GM18520 (cell line): ENCODE measurements at regions not wholly inside any gene's neighbourhood (a gene's known extent, or its start where the extent isn't known, plus 50 kb on each side); places are given as distances from the start of the nearest gene placed in this dataset.

Experiments
- ATAC-seq: cut with Tn5 transposase; IDR thresholded peaks from one replicate; pipeline ENCODE4 v1.9.1; 2021; ENCODE audit not compliant: unreplicated experiment

DNA sequence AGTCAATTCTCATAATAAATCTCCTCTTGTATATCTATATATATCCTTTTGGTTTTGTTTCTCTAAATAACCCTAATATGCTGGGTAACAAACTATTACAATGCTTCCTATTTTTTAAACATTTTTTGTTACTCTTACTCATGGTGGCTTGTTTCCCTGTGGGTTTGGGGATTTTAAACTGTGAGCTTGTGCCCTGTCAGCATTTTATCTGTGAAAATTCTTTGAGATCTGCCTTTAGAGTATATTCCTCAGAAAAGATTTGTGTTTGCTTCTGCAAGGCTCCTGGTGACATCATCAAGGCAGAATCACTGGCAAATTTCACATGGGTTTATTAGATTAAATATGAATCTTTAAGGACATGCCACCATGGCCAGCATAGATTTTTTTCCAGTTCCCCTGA lies 273.6 kb downstream of the LRFN2 start:
- ATAC-seq: no peak

GRCh38 chr6:40312213-40313015 lies 274.8 kb downstream of the LRFN2 start:
- ATAC-seq: no peak

- ATAC-seq: no peak
These were observed 278.4 kb downstream of the LRFN2 start for GRCh38 chr6:40308533-40309306.

GRCh38 chr6:40307712-40308111 lies 279.5 kb downstream of the LRFN2 start:
- no peak for ATAC-seq

DNA sequence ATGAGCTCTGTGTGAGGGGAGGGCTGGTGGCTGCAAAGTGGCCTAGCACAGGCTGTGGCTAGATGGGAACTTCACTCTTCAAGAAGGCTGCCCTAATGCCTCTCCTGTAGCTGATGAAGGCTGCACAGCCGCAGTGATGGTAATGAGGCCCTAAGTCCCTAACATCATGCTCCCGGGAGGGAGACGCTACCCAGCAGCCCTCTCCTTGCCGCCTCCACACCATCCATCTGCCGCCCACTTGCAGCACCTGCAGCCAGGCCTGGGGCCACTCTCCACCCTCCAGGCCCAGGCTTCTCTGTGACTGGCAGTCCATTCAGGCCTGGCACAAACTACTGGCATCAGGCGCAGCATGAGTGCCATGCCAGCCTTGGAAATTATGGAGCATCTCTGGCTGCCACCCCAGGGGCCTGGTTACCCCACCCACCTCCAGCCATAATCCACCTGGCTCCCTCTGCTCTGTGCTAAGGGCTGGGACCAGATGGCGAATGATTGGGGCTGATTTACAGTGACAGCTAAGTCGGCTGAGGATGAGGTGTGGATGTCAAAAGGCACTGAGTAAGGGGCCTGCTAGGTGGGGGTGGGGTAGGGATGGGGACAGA lies 284.2 kb downstream of the LRFN2 start:
- no peak for ATAC-seq

DNA sequence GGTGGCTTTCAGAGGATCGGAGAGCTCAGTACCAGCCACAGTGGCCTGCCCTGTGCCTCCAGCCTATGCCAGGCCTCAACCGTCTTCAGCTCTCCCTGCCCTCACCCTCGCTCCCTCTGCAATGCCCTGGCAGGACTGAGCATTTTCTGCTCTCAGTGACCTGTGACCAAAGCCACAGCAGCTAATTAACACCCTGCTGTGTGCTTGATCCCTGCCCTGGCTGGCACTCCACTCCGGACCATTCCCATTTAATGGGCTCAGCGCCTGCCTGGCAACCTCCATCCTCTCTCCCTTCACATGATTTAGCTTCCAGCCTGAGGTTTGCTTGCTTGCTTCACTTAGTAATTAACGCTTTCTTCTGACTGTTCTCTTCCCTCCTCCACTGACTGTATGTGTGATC lies 287.5 kb downstream of the LRFN2 start:
- no peak for ATAC-seq

- ATAC-seq: no peak
These were observed 289.0 kb downstream of the LRFN2 start for GRCh38 chr6:40298207-40298606.

DNA sequence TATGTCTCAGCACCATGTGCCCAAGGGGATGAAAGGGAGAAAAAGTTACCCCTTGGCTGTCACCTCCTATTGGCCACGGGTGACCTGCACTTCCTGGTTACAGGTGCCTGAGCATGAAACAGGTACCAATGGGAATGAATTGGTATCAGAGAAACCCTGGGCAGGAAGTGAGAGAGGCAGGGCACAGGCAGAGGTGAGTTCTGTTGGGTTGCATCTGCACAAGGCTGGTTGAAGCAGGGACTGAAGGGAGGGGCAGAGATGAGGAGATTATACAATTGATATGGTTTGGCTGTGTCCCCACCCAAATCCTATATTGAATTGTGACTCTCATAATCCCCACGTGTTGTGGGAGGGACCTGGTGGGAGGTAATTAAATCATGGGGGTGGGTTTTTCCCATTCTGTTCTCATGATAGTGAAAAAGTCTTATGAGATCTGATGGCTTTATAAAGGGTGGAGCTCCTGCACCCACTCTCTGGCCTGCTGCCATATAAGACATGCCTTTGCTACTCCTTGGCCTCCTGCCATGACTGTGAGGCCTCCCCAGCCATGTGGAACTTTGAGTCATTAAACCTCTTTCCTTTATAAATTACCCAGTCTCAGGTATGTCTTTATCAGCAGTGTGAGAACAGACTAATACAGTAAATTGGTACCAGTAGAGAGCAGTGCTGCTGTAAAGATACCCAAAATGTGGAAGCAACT lies 291.8 kb downstream of the LRFN2 start:
- no peak for ATAC-seq

DNA sequence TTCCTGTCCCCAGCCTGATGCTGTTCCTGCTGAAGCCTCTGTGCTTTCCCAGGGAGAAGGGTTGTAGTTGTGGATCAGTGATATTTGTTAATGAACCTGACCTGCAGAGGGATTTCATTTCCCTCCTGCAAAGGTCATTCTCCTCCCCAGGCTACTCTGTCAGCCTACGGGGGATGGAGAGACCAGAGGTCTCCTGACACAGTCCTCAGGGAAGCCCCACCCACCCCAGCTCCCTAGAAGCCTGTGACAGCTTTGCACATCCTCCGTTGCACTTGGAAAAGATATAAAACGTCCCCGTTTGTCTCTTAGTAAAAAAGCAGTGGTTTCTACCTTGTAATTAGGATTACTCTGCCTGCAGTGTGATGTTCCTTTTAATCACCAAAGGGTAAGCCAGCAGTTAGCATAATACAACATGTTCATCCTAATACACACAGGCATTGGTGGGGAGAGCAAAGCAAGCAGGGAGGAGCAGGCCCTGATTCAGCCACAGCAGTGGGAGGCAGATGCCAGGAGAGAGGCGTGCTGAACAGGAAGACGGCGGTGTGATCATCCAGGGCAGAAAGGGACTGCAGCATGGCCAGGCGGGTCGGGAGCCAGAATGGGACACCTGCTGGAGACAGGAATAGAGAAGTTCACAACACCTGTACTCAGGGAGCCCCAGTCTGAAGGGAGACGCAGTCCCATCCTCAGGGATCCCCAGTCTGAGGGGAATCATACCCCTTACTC lies 293.5 kb downstream of the LRFN2 start:
- no peak for ATAC-seq

DNA sequence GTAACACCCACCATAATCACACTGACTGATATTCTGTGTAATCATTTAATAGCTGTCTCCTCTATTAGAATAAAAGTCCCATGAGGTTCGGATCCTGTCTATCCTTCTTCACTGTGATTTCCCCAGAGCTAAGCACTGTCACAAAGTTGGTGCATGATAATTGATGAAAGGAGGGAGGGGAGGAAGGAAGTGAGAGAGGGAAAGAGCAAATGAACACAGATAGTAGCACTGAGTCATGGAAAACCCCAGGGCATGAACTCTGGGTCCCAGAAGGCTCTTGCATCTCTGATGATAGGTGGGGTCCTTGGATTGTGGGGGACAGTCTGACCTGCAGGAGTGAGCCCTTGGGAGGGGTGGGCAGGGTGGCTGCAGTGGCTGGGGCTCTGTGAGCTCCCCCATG lies 294.1 kb downstream of the LRFN2 start:
- ATAC-seq: no peak

DNA sequence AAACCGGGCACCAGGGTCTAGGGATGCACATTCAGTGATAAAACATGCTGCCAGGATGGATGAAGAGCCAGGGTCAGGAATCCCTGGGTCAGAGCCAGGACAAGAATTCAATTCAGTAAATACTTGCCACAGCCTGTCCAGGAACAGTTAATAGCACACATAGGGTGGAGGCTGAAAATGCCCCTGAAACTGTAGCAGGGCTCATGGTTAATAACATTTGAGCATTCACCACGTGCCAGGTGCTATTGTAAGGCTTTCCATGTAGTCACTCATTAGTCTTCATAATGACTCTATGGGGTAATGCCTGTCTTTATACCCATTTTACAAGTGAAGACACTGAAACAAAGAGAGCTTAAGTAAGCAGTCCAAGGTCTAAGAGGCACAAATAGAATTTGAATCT lies 296.3 kb downstream of the LRFN2 start:
- no peak for ATAC-seq

DNA sequence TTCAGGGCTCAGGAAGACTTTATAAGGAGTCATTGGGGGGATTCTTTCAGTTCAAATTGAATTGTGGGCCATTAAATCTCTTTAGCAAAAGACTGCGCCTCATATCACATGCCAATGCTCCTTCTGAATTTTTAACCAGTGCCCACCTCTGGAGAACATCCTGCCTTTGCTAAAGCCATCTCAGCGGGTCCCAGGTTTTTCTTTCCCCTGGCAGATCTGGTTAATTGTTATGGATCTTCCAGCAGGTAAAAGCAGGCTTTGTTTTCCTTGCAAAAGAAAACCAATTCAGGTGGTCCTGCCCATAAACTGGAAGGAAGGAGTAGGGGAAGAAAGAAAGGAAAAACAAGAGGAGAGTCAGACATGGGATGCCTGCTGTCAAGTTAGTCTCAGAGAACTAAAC lies 298.2 kb downstream of the LRFN2 start:
- ATAC-seq: no peak

DNA sequence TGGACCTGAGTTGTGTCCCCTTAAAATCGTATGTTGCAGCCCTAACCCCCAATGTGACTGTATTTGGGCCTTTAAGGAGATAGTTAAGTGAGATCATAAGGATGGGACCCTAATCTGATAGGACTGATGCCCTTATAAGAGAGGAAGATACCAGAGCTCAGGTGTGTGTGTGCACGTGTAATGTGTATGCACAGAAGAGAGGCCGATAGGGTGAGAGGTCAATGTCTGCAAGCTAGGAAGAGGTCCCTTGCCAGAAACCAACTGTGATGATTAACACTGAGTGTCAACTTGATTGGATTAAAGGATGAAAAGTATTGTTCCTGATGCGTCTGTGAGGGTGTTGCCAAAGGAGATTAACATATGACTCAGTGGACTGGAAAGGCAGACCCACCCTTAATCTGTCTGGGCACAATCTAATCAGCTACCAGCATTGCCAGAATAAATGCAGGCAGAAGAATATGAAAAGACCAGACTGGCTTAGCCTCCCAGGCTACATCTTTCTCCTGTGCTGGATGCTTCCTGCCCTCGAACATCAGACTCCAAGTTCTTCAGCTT lies 299.8 kb downstream of the LRFN2 start:
- ATAC-seq: no peak

- ATAC-seq: no peak
These were observed 300.4 kb downstream of the LRFN2 start for GRCh38 chr6:40286721-40287120.

DNA sequence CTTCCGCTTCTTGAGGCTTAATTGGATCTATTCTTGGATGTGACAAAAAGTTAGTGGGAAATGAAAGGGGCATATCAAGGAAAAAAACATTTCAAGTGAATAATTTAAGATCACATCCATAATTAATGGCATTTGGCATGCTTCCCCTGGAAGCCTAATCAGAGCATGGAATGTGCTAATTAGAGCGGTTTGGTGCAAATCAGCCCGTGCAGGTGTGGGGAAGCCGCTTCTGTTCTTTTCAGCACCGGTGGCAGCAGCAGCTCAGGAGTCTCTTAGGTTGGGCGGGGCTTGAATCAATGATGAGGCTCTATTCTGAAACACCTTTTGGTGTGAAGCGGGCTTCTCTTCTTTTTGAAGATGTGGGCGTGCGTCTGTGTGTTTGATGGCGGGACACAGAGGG lies 301.2 kb downstream of the LRFN2 start:
- ATAC-seq: no peak

DNA sequence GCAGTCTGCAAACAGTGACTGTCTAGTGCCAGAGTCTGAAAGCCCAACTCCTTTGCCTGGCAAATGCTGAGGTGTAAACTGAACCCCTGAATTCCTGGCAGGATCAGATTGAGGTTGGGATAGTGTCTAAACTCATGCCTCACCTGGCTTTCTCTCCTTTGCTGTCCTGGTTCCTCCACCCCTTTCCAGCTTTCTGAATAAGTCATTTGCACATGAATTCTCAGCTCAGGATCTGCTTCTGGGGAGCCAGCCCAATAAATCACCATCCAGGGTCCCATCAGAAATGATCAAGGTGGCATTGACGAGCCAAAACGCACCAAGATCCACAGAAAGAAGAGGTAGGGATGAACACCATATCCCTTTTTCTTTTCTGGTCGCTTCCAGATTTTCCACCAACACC lies 301.6 kb downstream of the LRFN2 start:
- no peak for ATAC-seq

DNA sequence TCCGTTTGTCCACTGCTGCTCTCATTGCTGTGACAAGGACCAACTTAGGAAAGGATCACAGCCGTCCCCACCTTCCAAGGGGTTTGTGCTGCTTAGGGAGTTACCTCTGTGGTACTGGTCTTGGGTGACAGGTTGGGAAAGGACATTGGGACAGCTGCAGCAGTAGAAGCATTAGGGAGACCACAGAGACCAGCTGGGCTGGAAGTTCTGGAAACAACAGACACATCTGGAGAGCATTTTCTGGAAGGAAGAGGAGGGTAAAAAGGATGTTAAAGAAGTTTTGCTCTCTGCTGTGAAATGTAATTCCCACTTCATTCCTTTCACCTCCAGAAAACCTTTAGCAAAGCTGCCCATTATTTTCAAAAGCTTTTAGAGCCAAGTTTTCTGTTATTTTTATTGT lies 304.2 kb downstream of the LRFN2 start:
- ATAC-seq: no peak

DNA sequence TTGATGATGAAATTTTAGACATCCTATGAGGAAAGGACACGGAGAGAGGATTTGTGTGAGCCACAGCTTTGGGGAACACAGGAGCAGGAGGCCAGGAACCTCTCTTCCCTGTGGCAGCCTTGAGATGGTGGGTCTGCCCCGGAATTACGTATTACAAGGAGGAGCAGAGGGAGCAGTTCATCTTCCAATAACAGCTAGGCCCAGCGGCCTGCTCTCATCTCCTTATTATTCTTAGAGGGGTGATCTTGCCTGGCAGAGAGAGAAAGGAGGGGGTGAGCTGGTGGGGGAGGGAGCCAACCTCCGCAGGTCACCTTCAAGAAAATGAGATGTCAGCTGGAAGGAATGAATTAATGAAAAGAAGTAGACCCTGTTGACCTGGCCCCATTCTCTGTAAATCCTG lies 305.8 kb downstream of the LRFN2 start:
- no peak for ATAC-seq

GRCh38 chr6:40280231-40280630 lies 306.9 kb downstream of the LRFN2 start:
- no peak for ATAC-seq

GRCh38 chr6:40276141-40276540 lies 311.0 kb downstream of the LRFN2 start:
- no peak for ATAC-seq

- no peak for ATAC-seq
These were observed 313.1 kb downstream of the LRFN2 start for GRCh38 chr6:40274058-40274457.
